ENCODE measurements at regions not wholly inside any gene's neighbourhood (a gene's known extent, or its start where the extent isn't known, plus 50 kb on each side); places are given as distances from the start of the nearest gene placed in this dataset.

DNA sequence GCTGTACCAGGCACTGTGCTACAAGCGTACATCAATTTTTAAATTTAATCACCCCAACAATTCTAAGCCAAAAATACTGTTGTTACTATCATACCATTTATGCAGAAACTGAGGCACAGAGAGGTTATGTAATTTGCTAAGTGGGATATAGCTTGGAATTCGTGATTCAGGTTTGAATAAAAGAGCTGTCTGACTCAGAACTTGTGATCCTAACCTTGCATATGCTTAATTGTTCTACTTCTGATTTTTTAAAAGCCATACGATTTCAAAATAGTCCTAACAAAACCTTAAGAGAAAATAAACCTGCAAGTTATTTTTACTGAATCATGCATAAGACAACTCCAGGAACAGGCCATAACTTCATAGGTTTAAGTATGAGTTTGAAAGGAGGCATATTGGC is 498.0 kb upstream of the CFAP20DC start:
- no peak overlapping the region for H3K4me3 ChIP-seq (ENCODE audit: low read depth, low read length)
- TF ChIP-seq, protein P1, sequence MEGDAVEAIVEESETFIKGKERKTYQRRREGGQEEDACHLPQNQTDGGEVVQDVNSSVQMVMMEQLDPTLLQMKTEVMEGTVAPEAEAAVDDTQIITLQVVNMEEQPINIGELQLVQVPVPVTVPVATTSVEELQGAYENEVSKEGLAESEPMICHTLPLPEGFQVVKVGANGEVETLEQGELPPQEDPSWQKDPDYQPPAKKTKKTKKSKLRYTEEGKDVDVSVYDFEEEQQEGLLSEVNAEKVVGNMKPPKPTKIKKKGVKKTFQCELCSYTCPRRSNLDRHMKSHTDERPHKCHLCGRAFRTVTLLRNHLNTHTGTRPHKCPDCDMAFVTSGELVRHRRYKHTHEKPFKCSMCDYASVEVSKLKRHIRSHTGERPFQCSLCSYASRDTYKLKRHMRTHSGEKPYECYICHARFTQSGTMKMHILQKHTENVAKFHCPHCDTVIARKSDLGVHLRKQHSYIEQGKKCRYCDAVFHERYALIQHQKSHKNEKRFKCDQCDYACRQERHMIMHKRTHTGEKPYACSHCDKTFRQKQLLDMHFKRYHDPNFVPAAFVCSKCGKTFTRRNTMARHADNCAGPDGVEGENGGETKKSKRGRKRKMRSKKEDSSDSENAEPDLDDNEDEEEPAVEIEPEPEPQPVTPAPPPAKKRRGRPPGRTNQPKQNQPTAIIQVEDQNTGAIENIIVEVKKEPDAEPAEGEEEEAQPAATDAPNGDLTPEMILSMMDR (conservative IDR thresholded peaks at IDR 0.05; ENCODE audit: low read depth, low read length) = no peak
- DNase-seq (ENCODE audit: low read depth) = no peak

DNA sequence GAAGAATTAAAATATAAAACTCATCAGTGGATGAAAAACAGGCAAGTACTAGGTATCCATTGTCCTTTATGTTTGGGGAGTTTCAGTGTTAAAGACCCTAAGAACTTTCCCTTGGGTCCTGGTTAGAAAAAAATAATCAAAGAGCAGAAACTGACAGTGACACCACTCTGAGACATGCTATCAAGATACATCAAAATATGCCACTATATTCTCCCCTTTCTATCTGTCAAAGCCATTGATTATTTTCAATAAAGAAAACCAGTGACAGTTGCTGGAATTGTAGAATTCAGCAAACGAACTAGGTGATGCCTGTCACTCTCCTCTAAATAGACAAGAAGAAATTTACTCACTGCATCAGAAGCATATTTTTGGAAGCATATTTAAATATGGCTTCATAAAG is 496.7 kb upstream of the CFAP20DC start:
- TF ChIP-seq, protein P1 (conservative IDR thresholded peaks at IDR 0.05; ENCODE audit: low read depth, low read length) = no peak
- no peak for DNase-seq (ENCODE audit: low read depth)
- no peak overlapping the region for H3K4me3 ChIP-seq (ENCODE audit: low read depth, low read length)

DNA sequence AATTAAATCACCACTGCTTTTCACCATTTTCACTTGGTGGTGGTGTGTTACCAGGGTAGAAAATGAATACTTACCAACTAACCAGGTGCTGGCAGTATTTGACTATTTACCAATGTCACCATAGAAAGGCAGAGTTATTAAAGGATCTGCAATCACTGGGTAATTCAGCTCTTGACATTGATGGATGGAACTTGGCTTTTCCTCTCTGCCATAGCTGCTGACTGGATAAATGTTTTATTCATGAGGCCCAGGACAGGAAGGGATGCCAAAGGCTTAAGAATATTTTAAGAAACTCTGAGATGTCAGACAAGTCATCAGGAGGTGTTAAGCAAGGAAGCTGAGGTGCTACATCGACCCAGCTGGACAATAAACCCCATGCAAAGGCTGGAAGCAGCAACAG is 495.5 kb upstream of the CFAP20DC start:
- no peak for DNase-seq (ENCODE audit: low read depth)
- H3K4me3 ChIP-seq (ENCODE audit: low read depth, low read length) = no peak overlapping the region
- TF ChIP-seq, protein P1 (conservative IDR thresholded peaks at IDR 0.05; ENCODE audit: low read depth, low read length) = no peak

DNA sequence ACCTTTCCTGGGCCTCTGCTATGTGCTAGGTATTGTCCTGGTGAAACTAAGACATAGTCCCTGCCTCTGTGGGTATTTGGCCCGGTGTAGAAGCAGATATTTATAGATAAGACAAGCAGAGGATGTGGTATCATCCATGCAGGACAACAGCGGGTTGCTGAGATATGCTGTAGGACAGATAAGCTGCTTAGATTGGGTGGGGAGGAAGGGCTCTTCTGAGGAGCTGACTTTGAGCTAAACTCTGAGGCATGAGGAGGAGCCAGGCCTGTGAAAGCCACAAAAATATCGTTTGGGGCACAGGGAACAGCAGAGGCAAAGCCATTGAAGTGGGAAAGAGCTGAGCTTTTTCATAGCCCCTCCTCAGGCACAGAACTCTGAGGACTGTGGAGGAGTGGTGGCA is 492.5 kb upstream of the CFAP20DC start:
- TF ChIP-seq, protein P1 (conservative IDR thresholded peaks at IDR 0.05; ENCODE audit: low read depth, low read length) = no peak
- no peak for DNase-seq (ENCODE audit: low read depth)
- H3K4me3 ChIP-seq (ENCODE audit: low read depth, low read length) = no peak overlapping the region

DNA sequence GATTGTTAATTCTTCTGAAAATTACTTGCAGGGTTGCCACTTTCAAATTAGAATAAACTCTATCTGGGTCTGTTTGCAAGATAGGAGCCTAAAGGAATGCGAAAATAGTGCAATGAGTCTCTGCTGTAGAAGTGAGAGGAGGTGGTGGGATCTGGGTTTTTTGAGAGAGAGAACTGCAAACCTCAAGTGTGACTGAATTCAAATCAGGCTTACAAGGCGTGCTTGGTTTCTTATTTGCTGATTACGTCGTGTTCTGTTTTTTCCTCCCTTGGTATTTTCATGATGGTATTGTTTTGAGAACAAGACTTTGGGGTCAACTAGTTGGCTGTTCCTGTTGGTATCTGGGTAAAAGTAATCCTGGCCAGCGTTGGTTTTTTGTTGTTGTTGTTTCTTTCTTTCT is 490.9 kb upstream of the CFAP20DC start:
- TF ChIP-seq, protein P1 (conservative IDR thresholded peaks at IDR 0.05; ENCODE audit: low read depth, low read length) = no peak
- peak; percentile 31 for DNase-seq (ENCODE audit: low read depth)
- no peak overlapping the region for H3K4me3 ChIP-seq (ENCODE audit: low read depth, low read length)

DNA sequence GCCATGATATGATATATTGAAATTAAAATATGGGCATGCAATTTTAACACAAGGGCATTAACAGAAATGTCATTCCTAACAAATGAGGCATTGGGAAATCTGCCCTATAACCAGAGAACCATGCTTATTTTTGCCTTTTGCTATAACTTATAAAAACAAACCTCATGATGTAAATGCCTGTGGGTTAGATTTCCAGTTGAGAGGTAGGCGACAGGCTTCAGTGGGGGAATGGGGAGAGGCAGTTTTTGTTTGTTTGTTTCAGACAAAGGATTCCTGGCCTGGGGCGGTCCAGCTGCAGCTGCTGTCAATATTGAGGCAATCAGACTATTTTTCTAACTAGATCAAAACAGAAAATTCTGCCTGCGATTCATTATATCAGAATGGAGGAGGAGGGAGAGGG is 490.4 kb upstream of the CFAP20DC start:
- DNase-seq (ENCODE audit: low read depth) = peak; percentile 64
- no peak overlapping the region for H3K4me3 ChIP-seq (ENCODE audit: low read depth, low read length)
- TF ChIP-seq, protein P1 (conservative IDR thresholded peaks at IDR 0.05; ENCODE audit: low read depth, low read length) = no peak

DNA sequence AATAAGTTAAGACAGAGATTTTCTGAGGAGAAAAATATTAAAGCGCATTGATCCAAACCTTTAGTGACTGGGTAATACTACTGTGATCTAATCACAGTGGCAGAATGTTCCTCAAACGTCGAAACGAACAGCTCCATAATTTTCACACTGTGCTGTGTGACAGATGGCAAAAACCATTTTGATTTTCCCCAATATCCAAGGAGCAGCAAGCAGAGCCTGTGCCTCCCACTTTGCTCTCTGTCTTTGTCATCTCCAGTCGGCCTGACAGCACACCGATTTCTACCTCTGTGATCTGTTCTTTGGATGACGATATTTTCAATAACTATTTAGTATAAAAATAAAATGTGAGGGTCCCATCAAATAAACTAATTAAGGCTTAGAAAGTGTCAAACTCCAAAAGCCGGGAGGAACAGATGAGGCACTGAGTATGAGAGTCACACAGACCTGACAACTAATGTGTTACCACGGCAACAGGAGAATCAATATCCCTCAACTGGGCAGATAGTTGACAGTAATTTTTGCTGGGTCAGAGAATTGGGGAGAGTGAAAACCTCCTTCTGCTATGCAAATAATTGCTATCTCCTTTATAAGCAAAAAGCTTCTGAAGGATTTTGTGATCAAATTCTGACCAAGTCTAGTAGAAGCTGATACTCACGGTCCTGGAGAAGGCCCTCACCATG is 489.1 kb upstream of the CFAP20DC start:
- no peak overlapping the region for H3K4me3 ChIP-seq (ENCODE audit: low read depth, low read length)
- DNase-seq (ENCODE audit: low read depth) = no peak
- TF ChIP-seq, protein P1 (conservative IDR thresholded peaks at IDR 0.05; ENCODE audit: low read depth, low read length) = no peak

Measured in choroid plexus epithelial cell (primary cell).